Prostate gland (tissue), 2 donors: ENCODE measurements at regions not wholly inside any gene's neighbourhood (a gene's known extent, or its start where the extent isn't known, plus 50 kb on each side); places are given as distances from the start of the nearest gene placed in this dataset.

ENCODE experiments used
- DNase-seq: peaks from one replicate; pipeline ENCODE4 v3.0.0-alpha.2; 2019; ENCODE audit warnings: low spot score
- H3K27ac ChIP-seq, 2 donors: fragments of 200-600 bp; sonication (generic); 2 replicates each; pipeline ENCODE4 v1.5.1; 2017 to 2019
- H3K27me3 ChIP-seq: fragments of 200-600 bp; sonication (generic); replicated peaks from 2 replicates; pipeline ENCODE4 v1.5.1; 2019; ENCODE audit not compliant: insufficient read depth
- H3K36me3 ChIP-seq, 2 donors: fragments of 200-600 bp; sonication (generic); 1 replicate in 1 of 2; 2 replicates in 1 of 2; pipeline versions ENCODE4 v1.5.1 to v1.8.1; 2017 to 2019
- H3K4me1 ChIP-seq: fragments of 200-600 bp; sonication (generic); replicated peaks from 2 replicates; pipeline ENCODE4 v1.5.1; 2019
- H3K4me3 ChIP-seq, 2 donors: fragments of 200-600 bp; sonication (generic); 2 replicates each; pipeline ENCODE4 v1.5.1; 2017 to 2019
- H3K9me3 ChIP-seq: fragments of 200-600 bp; sonication (generic); 2 replicates; pipeline ENCODE4 v1.5.1; 2017
- CTCF ChIP-seq, 4 experiments: fragments of 200-600 bp in 2 of 4; fragments of 450-650 bp in 2 of 4; sonication (generic) in 2 of 4; IDR thresholded peaks; 1 replicate in 3 of 4; 2 replicates in 1 of 4; pipeline ENCODE4 v1.5.1; 2016 to 2019; ENCODE audit warnings: antibody characterized with exemption in 4 of 4, mild to moderate bottlenecking in 2 of 4, moderate library complexity in 2 of 4
- POLR2A ChIP-seq: fragments of 450-650 bp; IDR thresholded peaks from one replicate; pipeline ENCODE4 v1.6.1; 2016; ENCODE audit warnings: antibody characterized with exemption, mild to moderate bottlenecking
- POLR2AphosphoS5 ChIP-seq: sonication (generic); formaldehyde crosslinking; IDR thresholded peaks from one replicate; pipeline ENCODE4 v1.6.1; 2017; ENCODE audit warnings: antibody characterized with exemption
- WGBS: methylation state at CpG from one replicate; pipeline ENCODE4 v1.1.5; 2018; 5-methylcytosine and 5-hydroxymethylcytosine counted together
- intact Hi-C: fragments of 100-400 bp; cut with DNase I; formaldehyde crosslinking; loops from one replicate; pipeline ENCODE4 v1.14.2; 2022

GRCh38 chr2:78051480-78051879 is 529.3 kb upstream of the LRRTM4 start:
- intact Hi-C loops: no loop called here
- TF ChIP-seq POLR2A: no peak
- no peak for TF ChIP-seq POLR2AphosphoS5
- no peak for TF ChIP-seq CTCF (IDR thresholded peaks at IDR 0.05)
- no peaks in the 10 kb centered on the region for H3K36me3 ChIP-seq

GRCh38 chr2:78056976-78057375 is 534.8 kb upstream of the LRRTM4 start:
- no peak overlapping the region for H3K4me3 ChIP-seq
- H3K36me3 ChIP-seq: no peaks in the 10 kb centered on the region
- TF ChIP-seq POLR2A: no peak
- TF ChIP-seq POLR2AphosphoS5: no peak
- TF ChIP-seq CTCF (IDR thresholded peaks at IDR 0.05): no peak
- intact Hi-C loops: no loop called here
- DNase-seq: no peak
- no peaks in the 10 kb centered on the region for H3K4me1 ChIP-seq
- no peak overlapping the region for H3K27ac ChIP-seq
- H3K9me3 ChIP-seq: no peaks in the 10 kb centered on the region
- H3K27me3 ChIP-seq: no peaks in the 10 kb centered on the region

More at GRCh38 chr2:78051480-78051879, 529.3 kb upstream of the LRRTM4 start:
- 88% methylated on average over 5 of the region's 5 CpGs for WGBS
- H3K27ac ChIP-seq: no peak overlapping the region
- H3K4me3 ChIP-seq: no peak overlapping the region
- no peaks in the 10 kb centered on the region for H3K4me1 ChIP-seq
- no peaks in the 10 kb centered on the region for H3K27me3 ChIP-seq
- H3K9me3 ChIP-seq: no peaks in the 10 kb centered on the region
- DNase-seq: no peak

- Histone ChIP-seq H3K27ac (no peak overlapping the region), H3K36me3 (no peaks in the 10 kb centered on the region), H3K4me1 (no peaks in the 10 kb centered on the region), H3K4me3 (no peak overlapping the region), H3K27me3 (no peaks in the 10 kb centered on the region), H3K9me3 (no peaks in the 10 kb centered on the region)
- intact Hi-C loops: no loop called here
- TF ChIP-seq POLR2A (no peak), CTCF (IDR thresholded peaks at IDR 0.05) (no peak), POLR2AphosphoS5 (no peak)
- 82% methylated on average over 2 of the region's 2 CpGs for WGBS
- DNase-seq: no peak
Observed at GRCh38 chr2:78061301-78061700, 539.1 kb upstream of the LRRTM4 start.

- H3K4me3 ChIP-seq: no peak overlapping the region
- TF ChIP-seq CTCF (IDR thresholded peaks at IDR 0.05) (no peak), POLR2A (no peak), POLR2AphosphoS5 (no peak)
- H3K27ac ChIP-seq: no peak overlapping the region
- no peaks in the 10 kb centered on the region for H3K27me3 ChIP-seq
- no peak for DNase-seq
- H3K4me1 ChIP-seq: no peaks in the 10 kb centered on the region
- intact Hi-C loops: no loop called here
- WGBS: 73% methylated on average over 5 of the region's 5 CpGs
- H3K36me3 ChIP-seq: no peaks in the 10 kb centered on the region
- H3K9me3 ChIP-seq: no peaks in the 10 kb centered on the region
Observed at GRCh38 chr2:78061732-78062131, 539.6 kb upstream of the LRRTM4 start.

GRCh38 chr2:78063246-78064020 is 541.3 kb upstream of the LRRTM4 start:
- Histone ChIP-seq H3K27ac (no peak overlapping the region), H3K9me3 (no peaks in the 10 kb centered on the region), H3K36me3 (no peaks in the 10 kb centered on the region), H3K4me3 (no peak overlapping the region), H3K27me3 (no peaks in the 10 kb centered on the region), H3K4me1 (no peaks in the 10 kb centered on the region)
- TF ChIP-seq POLR2AphosphoS5 (no peak), CTCF (IDR thresholded peaks at IDR 0.05) (no peak), POLR2A (no peak)
- 84% methylated on average over 2 of the region's 2 CpGs for WGBS
- intact Hi-C loops: no loop called here
- DNase-seq: no peak
